GM21786 (cell line): ENCODE measurements at regions not wholly inside any gene's neighbourhood (a gene's known extent, or its start where the extent isn't known, plus 50 kb on each side); places are given as distances from the start of the nearest gene placed in this dataset.
"Not testable (repeated sequence)": the region's sequence is repeated elsewhere in the genome, so short reads cannot be mapped to it uniquely, and the experiment has no call there.

Source experiments
- ATAC-seq: cut with Tn5 transposase; IDR thresholded peaks from one replicate; pipeline ENCODE4 v1.9.1; 2021; ENCODE audit not compliant: unreplicated experiment

- no peak for ATAC-seq
Measured at GRCh38 chr1:163570071-163570470, 248.3 kb downstream of the NUF2 start.

GRCh38 chr1:163571950-163572349 lies 250.2 kb downstream of the NUF2 start:
- ATAC-seq: no peak

- no peak for ATAC-seq
Measured at GRCh38 chr1:163574119-163574518, 252.4 kb downstream of the NUF2 start.

- ATAC-seq: no peak
Measured at GRCh38 chr1:163580926-163581325, 259.2 kb downstream of the NUF2 start.

GRCh38 chr1:163583661-163584181 lies 262.0 kb downstream of the NUF2 start:
- no peak for ATAC-seq

GRCh38 chr1:163585796-163586195 lies 264.0 kb downstream of the NUF2 start:
- ATAC-seq: no peak

GRCh38 chr1:163588796-163589195 lies 267.0 kb downstream of the NUF2 start:
- ATAC-seq: no peak

GRCh38 chr1:163589735-163590134 lies 268.0 kb downstream of the NUF2 start:
- ATAC-seq: no peak

- ATAC-seq: not testable (repeated sequence)
Measured at GRCh38 chr1:163591131-163591530, 269.4 kb downstream of the NUF2 start.

GRCh38 chr1:163592623-163593022 lies 270.9 kb downstream of the NUF2 start:
- ATAC-seq: not testable (repeated sequence)

- ATAC-seq: not testable (repeated sequence)
Measured at GRCh38 chr1:163596106-163596505, 274.4 kb downstream of the NUF2 start.

- no peak for ATAC-seq
Measured at GRCh38 chr1:163596541-163597258, 274.9 kb downstream of the NUF2 start.

- ATAC-seq: no peak
Measured at GRCh38 chr1:163604321-163604720, 282.6 kb downstream of the NUF2 start.

- ATAC-seq: no peak
Measured at GRCh38 chr1:163604896-163605295, 283.1 kb downstream of the NUF2 start.

GRCh38 chr1:163608979-163609378 lies 287.2 kb downstream of the NUF2 start:
- ATAC-seq: no peak

- no peak for ATAC-seq
Measured at GRCh38 chr1:163609858-163610257, 288.1 kb downstream of the NUF2 start.

- no peak for ATAC-seq
Measured at GRCh38 chr1:163610486-163610885, 288.7 kb downstream of the NUF2 start.

- ATAC-seq: no peak
Measured at GRCh38 chr1:163614361-163614760, 292.6 kb downstream of the NUF2 start.

GRCh38 chr1:163628034-163628773 lies 306.4 kb downstream of the NUF2 start:
- no peak for ATAC-seq

- ATAC-seq: no peak
Measured at GRCh38 chr1:163632269-163632668, 310.5 kb downstream of the NUF2 start.

GRCh38 chr1:163633366-163633765 lies 311.6 kb downstream of the NUF2 start:
- no peak for ATAC-seq

GRCh38 chr1:163645676-163646075 lies 323.9 kb downstream of the NUF2 start:
- not testable (repeated sequence) for ATAC-seq
